Natural killer cell treated with Interleukin-12 subunit alpha and Interleukin-12 subunit beta and Interleukin-15 and Interleukin-18, amount 100 ng/mL, for 72 hours (primary cell): ENCODE measurements at regions not wholly inside any gene's neighbourhood (a gene's known extent, or its start where the extent isn't known, plus 50 kb on each side); places are given as distances from the start of the nearest gene placed in this dataset.

Experiments
- ATAC-seq, 2 donors: fragments of 150-1000 bp; cut with Tn5 transposase in 1 of 2; sonication (Bioruptor Pico), chemical (Tn5 transposase) in 1 of 2; 2 replicates each; pipeline ENCODE4 v1.10.0; 2021
- DNase-seq: peaks from one replicate; pipeline ENCODE4 v3.0.0; 2022; ENCODE audit warnings: low spot score
- H3K27ac Mint-ChIP-seq, 2 donors: 1 replicate in 1 of 2; 2 replicates in 1 of 2; pipeline ENCODE4 v1.8.0; 2022; ENCODE audit warnings: mixed read lengths in 2 of 2, mild to moderate bottlenecking in 1 of 2, moderate library complexity in 1 of 2
- H3K27me3 Mint-ChIP-seq, 2 donors: 1 replicate in 1 of 2; 2 replicates in 1 of 2; pipeline ENCODE4 v1.8.0; 2022; ENCODE audit warnings: mixed read lengths in 2 of 2
- H3K36me3 Mint-ChIP-seq: one replicate; pipeline ENCODE4 v1.8.0; 2022; ENCODE audit warnings: mixed read lengths
- H3K4me1 Mint-ChIP-seq, 2 donors: 1 replicate in 1 of 2; 2 replicates in 1 of 2; pipeline ENCODE4 v1.8.0; 2022; ENCODE audit warnings: low read depth in 2 of 2, mixed read lengths in 2 of 2, mild to moderate bottlenecking in 1 of 2
- H3K4me3 Mint-ChIP-seq: one replicate; pipeline ENCODE4 v1.8.0; 2022; ENCODE audit warnings: mixed read lengths
- H3K9me3 Mint-ChIP-seq: 2 replicates; pipeline ENCODE4 v1.8.0; 2022; ENCODE audit warnings: mixed read lengths

DNA sequence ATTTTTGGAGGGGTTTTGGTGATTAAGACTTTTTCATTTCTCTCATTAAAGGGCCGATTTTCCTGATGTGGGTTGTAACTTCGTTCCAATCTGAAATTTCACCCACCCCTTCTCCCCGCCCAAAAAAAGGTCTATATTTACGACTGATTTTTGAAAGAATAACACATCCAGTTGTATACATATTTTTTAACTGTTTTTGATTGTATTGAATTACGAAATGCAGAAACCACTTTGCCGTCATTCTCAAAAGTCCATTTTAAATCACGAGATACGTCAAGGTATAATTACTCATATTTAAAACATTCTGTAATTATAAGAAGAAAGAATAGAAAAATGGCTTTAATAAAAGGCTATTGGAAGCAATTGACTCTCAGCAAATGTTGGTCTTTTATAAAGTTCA lies 520.7 kb downstream of the MED13L start:
- H3K9me3 Mint-ChIP-seq: no peaks in the 10 kb centered on the region
- H3K4me3 Mint-ChIP-seq: no peak overlapping the region
- peaks cover 14 to 40% of the 10 kb centered on the region in 2 donors for H3K27me3 Mint-ChIP-seq
- H3K27ac Mint-ChIP-seq: no peak overlapping the region
- ATAC-seq (no peak), DNase-seq (no peak)
- no peaks in the 10 kb centered on the region for H3K4me1 Mint-ChIP-seq
- no peaks in the 10 kb centered on the region for H3K36me3 Mint-ChIP-seq

DNA sequence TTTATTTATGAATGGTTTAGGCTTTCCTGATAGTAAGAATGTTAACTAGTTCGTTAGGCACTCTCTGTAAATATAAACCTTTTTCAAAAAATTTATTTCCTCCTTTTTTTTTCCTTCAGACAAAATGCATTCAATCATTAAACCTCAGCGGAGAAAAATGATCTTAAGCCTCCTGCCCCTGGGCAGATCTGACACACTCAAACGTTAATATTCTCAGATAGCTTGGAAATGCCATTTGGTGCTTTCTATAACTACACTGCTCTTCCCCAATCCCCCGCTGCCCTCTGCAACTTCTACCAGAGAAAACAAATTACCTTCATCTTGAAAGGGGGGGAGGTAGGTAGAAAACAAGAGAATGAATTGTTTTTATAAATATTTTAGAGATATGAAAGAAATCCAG lies 521.2 kb downstream of the MED13L start:
- DNase-seq (no peak), ATAC-seq (no peak)
- H3K27me3 Mint-ChIP-seq: peaks cover 14 to 40% of the 10 kb centered on the region in 2 donors
- H3K9me3 Mint-ChIP-seq: no peaks in the 10 kb centered on the region
- H3K27ac Mint-ChIP-seq: no peak overlapping the region
- H3K36me3 Mint-ChIP-seq: no peaks in the 10 kb centered on the region
- H3K4me1 Mint-ChIP-seq: no peaks in the 10 kb centered on the region
- H3K4me3 Mint-ChIP-seq: no peak overlapping the region

GRCh38 chr12:115755725-115756085 lies 521.8 kb downstream of the MED13L start:
- Mint-ChIP-seq H3K4me3 (no peak overlapping the region), H3K36me3 (no peaks in the 10 kb centered on the region), H3K4me1 (no peaks in the 10 kb centered on the region), H3K27ac (no peak overlapping the region), H3K9me3 (no peaks in the 10 kb centered on the region), H3K27me3 (peaks cover 14 to 40% of the 10 kb centered on the region in 2 donors)
- ATAC-seq (no peak), DNase-seq (no peak)

- ATAC-seq (no peak), DNase-seq (no peak)
- Mint-ChIP-seq H3K27ac (no peak overlapping the region), H3K9me3 (no peaks in the 10 kb centered on the region), H3K4me1 (no peaks in the 10 kb centered on the region), H3K27me3 (peaks cover 14 to 40% of the 10 kb centered on the region in 2 donors), H3K4me3 (no peak overlapping the region), H3K36me3 (no peaks in the 10 kb centered on the region)
These were observed 522.3 kb downstream of the MED13L start for GRCh38 chr12:115755061-115755724.

- no peak for DNase-seq
- H3K4me1 Mint-ChIP-seq: no peaks in the 10 kb centered on the region
- ATAC-seq: no peak
- no peak overlapping the region for H3K27ac Mint-ChIP-seq
- no peaks in the 10 kb centered on the region for H3K36me3 Mint-ChIP-seq
- H3K9me3 Mint-ChIP-seq: no peaks in the 10 kb centered on the region
- H3K27me3 Mint-ChIP-seq: peaks cover 18 to 39% of the 10 kb centered on the region in 2 donors
- no peak overlapping the region for H3K4me3 Mint-ChIP-seq
These were observed 524.4 kb downstream of the MED13L start for GRCh38 chr12:115752913-115753726.

DNA sequence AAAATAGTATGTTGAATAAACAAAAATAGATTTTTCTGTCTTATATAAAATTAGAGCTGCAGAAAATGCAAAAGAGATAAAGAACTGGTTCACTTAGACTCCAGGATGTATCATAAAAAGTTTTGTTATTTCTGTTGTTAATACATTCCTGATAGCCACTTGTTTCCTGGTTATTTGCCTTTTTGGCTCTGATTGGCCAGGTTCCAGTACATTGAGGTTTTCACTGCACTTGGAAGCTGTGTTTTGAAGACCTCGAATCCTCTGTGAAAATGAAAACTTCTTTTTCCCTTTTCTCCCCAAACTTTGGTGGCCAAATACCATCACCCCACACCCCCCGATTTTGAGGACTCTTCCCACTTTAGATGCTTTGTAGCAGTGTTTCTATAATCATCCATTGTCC lies 525.3 kb downstream of the MED13L start:
- Mint-ChIP-seq H3K9me3 (no peaks in the 10 kb centered on the region), H3K4me1 (no peaks in the 10 kb centered on the region), H3K4me3 (no peak overlapping the region), H3K36me3 (no peaks in the 10 kb centered on the region), H3K27ac (no peak overlapping the region), H3K27me3 (peaks cover 15 to 32% of the 10 kb centered on the region in 2 donors)
- no peak for ATAC-seq
- DNase-seq: no peak

GRCh38 chr12:115750340-115750739 lies 527.2 kb downstream of the MED13L start:
- Mint-ChIP-seq H3K27ac (no peak overlapping the region), H3K27me3 (peaks cover 14 to 32% of the 10 kb centered on the region in 2 donors), H3K4me3 (no peak overlapping the region), H3K4me1 (no peaks in the 10 kb centered on the region), H3K36me3 (no peaks in the 10 kb centered on the region), H3K9me3 (no peaks in the 10 kb centered on the region)
- no peak for DNase-seq
- ATAC-seq: peak in 1 of 2 donors; percentile 15

DNA sequence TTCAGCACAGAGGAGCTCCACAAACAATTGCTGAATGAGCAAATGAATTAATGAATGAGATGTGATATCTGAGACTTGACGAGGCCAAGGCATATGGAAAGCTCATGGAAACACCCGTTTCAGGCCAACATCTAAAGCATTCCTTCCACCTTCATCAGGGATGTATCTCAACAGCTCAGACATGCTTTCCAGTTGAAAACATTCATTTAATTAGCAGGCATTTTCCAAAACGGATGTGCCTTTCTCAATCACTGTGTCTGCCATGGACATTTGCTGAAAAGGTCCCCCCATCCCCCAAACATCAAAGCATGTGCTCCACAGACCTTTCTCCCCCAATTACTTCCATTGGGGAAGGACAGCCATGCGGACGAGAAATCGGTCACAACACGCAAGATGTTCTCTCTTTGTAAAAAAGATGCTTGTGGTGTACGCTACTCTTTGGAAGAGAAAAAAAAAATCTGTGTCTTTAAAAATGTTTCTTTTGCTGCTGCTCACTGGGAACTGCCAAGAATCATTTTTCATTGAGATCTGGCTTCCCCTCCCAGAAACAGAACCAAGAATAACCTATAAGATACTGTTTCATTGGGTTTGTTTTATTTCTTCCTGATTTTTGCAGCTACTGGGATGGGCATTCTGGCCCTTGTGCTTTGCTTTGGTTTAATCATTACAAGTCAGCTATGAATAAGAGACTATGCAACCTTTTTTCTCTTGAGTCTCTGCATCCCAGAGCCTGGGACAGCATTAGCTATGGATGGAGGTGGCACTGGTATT lies 528.2 kb downstream of the MED13L start:
- Mint-ChIP-seq H3K4me1 (no peaks in the 10 kb centered on the region), H3K9me3 (no peaks in the 10 kb centered on the region)
- no peak for DNase-seq

GRCh38 chr12:115740586-115741155 lies 536.8 kb downstream of the MED13L start:
- ATAC-seq: no peak
- H3K4me1 Mint-ChIP-seq: no peaks in the 10 kb centered on the region
- H3K27me3 Mint-ChIP-seq: peaks cover 0 to 5% of the 10 kb centered on the region in 2 donors
- DNase-seq: no peak
- no peak overlapping the region for H3K4me3 Mint-ChIP-seq
- no peak overlapping the region for H3K27ac Mint-ChIP-seq
- no peaks in the 10 kb centered on the region for H3K36me3 Mint-ChIP-seq
- no peaks in the 10 kb centered on the region for H3K9me3 Mint-ChIP-seq

More for the DNA sequence above, 528.2 kb downstream of the MED13L start:
- no peak overlapping the region for H3K4me3 Mint-ChIP-seq
- no peak for ATAC-seq
- H3K27ac Mint-ChIP-seq: no peak overlapping the region
- H3K36me3 Mint-ChIP-seq: no peaks in the 10 kb centered on the region
- peaks cover 10 to 23% of the 10 kb centered on the region in 2 donors for H3K27me3 Mint-ChIP-seq

GRCh38 chr12:115737895-115738294 lies 539.6 kb downstream of the MED13L start:
- no peaks in the 10 kb centered on the region for H3K27me3 Mint-ChIP-seq
- no peaks in the 10 kb centered on the region for H3K36me3 Mint-ChIP-seq
- DNase-seq (no peak), ATAC-seq (no peak)
- no peak overlapping the region for H3K4me3 Mint-ChIP-seq
- no peaks in the 10 kb centered on the region for H3K4me1 Mint-ChIP-seq
- no peaks in the 10 kb centered on the region for H3K9me3 Mint-ChIP-seq
- H3K27ac Mint-ChIP-seq: no peak overlapping the region

- ATAC-seq (no peak), DNase-seq (no peak)
- Mint-ChIP-seq H3K4me1 (no peaks in the 10 kb centered on the region), H3K27me3 (no peaks in the 10 kb centered on the region), H3K4me3 (no peak overlapping the region), H3K27ac (no peak overlapping the region), H3K36me3 (no peaks in the 10 kb centered on the region), H3K9me3 (no peaks in the 10 kb centered on the region)
These were observed 541.1 kb downstream of the MED13L start for GRCh38 chr12:115736360-115736759.

DNA sequence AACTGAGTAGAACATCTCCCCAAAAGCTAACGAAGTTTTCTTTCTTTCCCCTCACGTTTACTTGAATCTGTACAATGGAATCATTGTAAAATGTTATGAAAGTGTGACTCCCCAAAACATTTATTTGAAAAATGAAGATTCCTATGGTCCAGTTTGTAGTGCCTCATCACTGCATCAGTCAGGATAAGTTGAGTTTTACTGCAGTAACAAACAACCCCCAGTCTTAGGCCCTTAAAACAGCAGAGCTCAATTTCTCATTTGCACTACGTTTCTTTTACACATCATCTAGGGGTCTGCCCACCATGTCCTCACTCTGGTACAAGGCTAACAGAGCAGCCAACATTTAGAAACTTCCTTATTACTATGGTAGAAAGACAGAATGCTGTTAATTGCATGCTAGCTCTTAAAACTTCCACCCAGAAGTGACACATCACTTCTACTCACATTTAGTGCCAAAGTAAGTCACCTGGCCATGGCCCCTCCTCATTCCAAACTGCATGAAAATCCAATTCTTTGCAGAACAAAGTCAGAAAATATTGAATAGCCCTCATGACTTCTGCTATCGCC lies 546.4 kb downstream of the MED13L start:
- Mint-ChIP-seq H3K9me3 (peaks cover 2% of the 10 kb centered on the region), H3K27me3 (peaks cover 0 to 3% of the 10 kb centered on the region in 2 donors), H3K4me1 (no peaks in the 10 kb centered on the region), H3K4me3 (no peak overlapping the region), H3K36me3 (no peaks in the 10 kb centered on the region), H3K27ac (no peak overlapping the region)
- no peak for ATAC-seq
- no peak for DNase-seq

- DNase-seq (no peak), ATAC-seq (no peak)
- Mint-ChIP-seq H3K27me3 (peaks cover 3 to 12% of the 10 kb centered on the region in 2 donors), H3K27ac (no peak overlapping the region), H3K36me3 (no peaks in the 10 kb centered on the region), H3K4me3 (no peak overlapping the region), H3K4me1 (no peaks in the 10 kb centered on the region), H3K9me3 (peaks cover 2% of the 10 kb centered on the region)
These were observed 550.8 kb downstream of the MED13L start for GRCh38 chr12:115726691-115727090.
